ENCODE measurements at regions not wholly inside any gene's neighbourhood (a gene's known extent, or its start where the extent isn't known, plus 50 kb on each side); places are given as distances from the start of the nearest gene placed in this dataset.
"Not testable (repeated sequence)": the region's sequence is repeated elsewhere in the genome, so short reads cannot be mapped to it uniquely, and the experiment has no call there.

DNA sequence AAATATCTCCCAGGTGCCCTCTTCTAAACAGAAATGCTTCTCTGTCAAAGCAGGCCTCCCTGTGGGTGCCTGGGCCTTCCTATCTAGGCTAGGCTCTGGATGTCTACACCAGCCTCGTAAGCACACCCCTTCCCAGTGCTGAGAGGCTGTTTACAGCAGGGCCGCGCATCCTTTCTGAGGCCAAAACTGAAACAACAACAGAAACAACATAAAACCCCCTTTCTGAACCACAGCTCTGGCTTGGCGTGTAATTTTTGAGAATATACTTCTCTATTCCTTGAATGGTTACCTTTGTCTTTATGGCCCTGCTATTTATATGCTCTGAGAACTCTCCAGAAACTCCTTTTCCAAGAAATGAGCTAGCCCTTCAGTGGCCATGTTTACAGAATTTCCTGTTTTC, 118.4 kb downstream of the BCL2L11 start:
- Mint-ChIP-seq H3K4me3 (no peak overlapping the region), H3K4me1 (ENCODE audit: low read depth) (peaks cover 46% of the 10 kb centered on the region), H3K27me3 (no peaks in the 10 kb centered on the region), H3K9me3 (no peaks in the 10 kb centered on the region), H3K27ac (peak overlapping the region; percentile 84), H3K36me3 (ENCODE audit: low read depth) (no peaks in the 10 kb centered on the region)
- intact Hi-C loops (cut with micrococcal nuclease) = loop anchor here (2.0 kb wide), 1 partner anchor 20 kb away; no protein-coding TSS in a partner anchor

DNA sequence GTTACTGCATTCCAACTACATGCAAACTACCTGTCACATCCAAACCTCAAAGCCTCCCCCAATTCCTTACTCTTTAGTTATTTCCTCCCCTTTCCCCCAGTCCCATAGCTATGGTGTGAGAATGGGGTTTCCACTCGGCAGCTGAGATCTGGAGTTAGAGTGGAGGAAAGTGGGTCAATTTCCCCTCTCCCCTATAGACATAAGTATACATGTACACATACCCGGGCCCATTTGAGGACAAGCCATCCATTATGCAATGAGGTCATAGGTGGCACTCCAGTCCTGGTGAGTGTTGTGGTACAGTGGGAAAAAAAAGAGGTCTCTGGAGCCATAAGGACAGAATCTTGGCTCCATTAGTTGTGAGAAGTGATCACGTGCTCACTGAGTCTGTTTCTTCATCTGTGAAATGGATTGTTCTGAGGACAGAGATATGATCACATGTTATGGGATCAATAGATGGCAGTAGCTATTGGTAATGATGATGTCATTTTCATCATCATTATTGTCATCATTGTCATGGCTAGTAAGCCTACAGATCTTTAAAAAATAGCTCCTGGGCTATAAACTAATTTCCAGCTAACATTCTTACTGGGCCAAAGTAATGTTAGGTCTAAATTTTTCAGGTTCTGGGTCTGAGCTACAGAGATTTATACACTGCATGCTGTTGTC, 119.0 kb downstream of the BCL2L11 start:
- H3K4me3 Mint-ChIP-seq = no peak overlapping the region

DNA sequence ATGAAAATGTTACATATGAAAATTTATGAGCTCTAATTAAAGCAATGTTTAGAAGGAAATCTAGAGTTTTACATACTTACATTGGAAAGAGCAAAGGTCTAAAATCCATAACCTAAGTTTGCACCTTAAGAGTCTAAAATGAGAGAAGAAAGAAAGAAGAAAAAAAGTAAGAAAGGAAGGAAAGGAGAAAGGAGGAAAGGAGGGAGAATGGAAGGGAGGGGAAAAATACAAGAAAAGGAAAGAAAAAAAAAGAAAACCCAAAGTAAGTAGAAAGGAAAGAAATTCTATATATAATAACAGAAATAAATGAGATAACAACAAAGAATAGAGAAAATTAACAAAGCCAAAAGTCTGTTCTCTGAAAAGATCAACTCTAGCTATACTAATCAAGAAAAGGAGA, 122.6 kb downstream of the BCL2L11 start:
- H3K9me3 Mint-ChIP-seq = no peaks in the 10 kb centered on the region
- H3K27me3 Mint-ChIP-seq = no peaks in the 10 kb centered on the region
- peaks cover 8% of the 10 kb centered on the region for H3K36me3 Mint-ChIP-seq (ENCODE audit: low read depth)
- peaks cover 22% of the 10 kb centered on the region for H3K4me1 Mint-ChIP-seq (ENCODE audit: low read depth)
- intact Hi-C loops (cut with micrococcal nuclease) = no loop called here
- H3K27ac Mint-ChIP-seq = no peak overlapping the region
- H3K4me3 Mint-ChIP-seq = no peak overlapping the region

More for the DNA sequence above, 119.0 kb downstream of the BCL2L11 start:
- intact Hi-C loops (cut with micrococcal nuclease) = loop anchor here (2.0 kb wide), 1 partner anchor 21 kb away; no protein-coding TSS in a partner anchor
- H3K36me3 Mint-ChIP-seq (ENCODE audit: low read depth) = no peaks in the 10 kb centered on the region
- H3K4me1 Mint-ChIP-seq (ENCODE audit: low read depth) = peaks cover 44% of the 10 kb centered on the region
- no peaks in the 10 kb centered on the region for H3K27me3 Mint-ChIP-seq
- H3K27ac Mint-ChIP-seq = peak overlapping the region; percentile 84
- no peaks in the 10 kb centered on the region for H3K9me3 Mint-ChIP-seq

GRCh38 chr2:111244864-111245263, 124.2 kb downstream of the BCL2L11 start:
- intact Hi-C loops (cut with micrococcal nuclease) = no loop called here
- Mint-ChIP-seq H3K27ac (no peak overlapping the region), H3K27me3 (no peaks in the 10 kb centered on the region), H3K4me1 (ENCODE audit: low read depth) (peaks cover 6% of the 10 kb centered on the region), H3K4me3 (no peak overlapping the region), H3K36me3 (ENCODE audit: low read depth) (peaks cover 8% of the 10 kb centered on the region), H3K9me3 (no peaks in the 10 kb centered on the region)

GRCh38 chr2:111246620-111247061, 125.9 kb downstream of the BCL2L11 start:
- Mint-ChIP-seq H3K4me1 (ENCODE audit: low read depth) (no peaks in the 10 kb centered on the region), H3K9me3 (no peaks in the 10 kb centered on the region), H3K27me3 (no peaks in the 10 kb centered on the region), H3K36me3 (ENCODE audit: low read depth) (peaks cover 8% of the 10 kb centered on the region), H3K27ac (no peak overlapping the region), H3K4me3 (no peak overlapping the region)
- intact Hi-C loops (cut with micrococcal nuclease) = no loop called here

DNA sequence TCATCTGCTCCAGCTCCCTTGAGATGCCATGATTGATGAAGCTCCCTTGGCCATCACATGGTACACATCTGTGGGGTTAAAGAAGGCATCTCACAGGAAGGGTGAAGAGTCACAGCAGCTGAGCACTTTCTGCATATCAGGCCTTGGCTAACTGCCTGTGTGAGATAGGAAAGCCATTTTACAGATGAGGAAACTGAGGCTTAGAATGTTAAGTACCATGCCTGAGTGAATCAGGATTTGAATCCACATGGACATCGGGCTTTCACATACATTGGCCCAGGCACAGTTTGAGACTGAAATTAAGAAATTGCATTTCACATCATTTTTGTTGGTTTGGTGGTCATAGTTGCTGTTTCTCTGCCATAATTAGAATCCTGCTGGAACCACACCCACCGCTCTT, 126.8 kb downstream of the BCL2L11 start:
- Mint-ChIP-seq H3K27me3 (no peaks in the 10 kb centered on the region), H3K4me3 (no peak overlapping the region), H3K36me3 (ENCODE audit: low read depth) (peaks cover 8% of the 10 kb centered on the region), H3K4me1 (ENCODE audit: low read depth) (no peaks in the 10 kb centered on the region), H3K9me3 (peaks cover 8% of the 10 kb centered on the region), H3K27ac (no peak overlapping the region)
- intact Hi-C loops (cut with micrococcal nuclease) = no loop called here

DNA sequence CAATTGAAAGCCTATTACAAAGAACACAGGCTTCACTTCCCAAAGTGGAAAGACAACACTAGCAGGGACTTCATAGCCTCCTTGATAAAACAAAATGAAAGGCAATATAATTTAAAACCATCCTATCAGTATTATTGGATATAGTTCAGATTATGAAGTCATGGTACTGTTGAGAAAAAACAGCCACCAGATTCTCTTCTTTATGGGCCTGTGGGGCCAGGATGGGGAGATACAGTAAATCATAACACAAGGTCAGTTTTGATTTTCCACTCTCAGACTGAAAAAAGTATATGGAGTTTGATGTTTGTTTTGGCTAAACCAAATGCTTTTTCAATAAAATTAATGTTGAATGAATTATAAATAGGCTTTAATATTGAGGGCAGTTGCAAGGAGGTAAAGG, 129.1 kb downstream of the BCL2L11 start:
- Mint-ChIP-seq H3K27me3 (no peaks in the 10 kb centered on the region), H3K9me3 (peaks cover 12% of the 10 kb centered on the region), H3K36me3 (ENCODE audit: low read depth) (peaks cover 8% of the 10 kb centered on the region), H3K27ac (no peak overlapping the region), H3K4me3 (no peak overlapping the region), H3K4me1 (ENCODE audit: low read depth) (no peaks in the 10 kb centered on the region)
- intact Hi-C loops (cut with micrococcal nuclease) = no loop called here

- intact Hi-C loops (cut with micrococcal nuclease) = no loop called here
- no peaks in the 10 kb centered on the region for H3K27me3 Mint-ChIP-seq
- H3K9me3 Mint-ChIP-seq = peaks cover 12% of the 10 kb centered on the region
- no peak overlapping the region for H3K4me3 Mint-ChIP-seq
- H3K36me3 Mint-ChIP-seq (ENCODE audit: low read depth) = peaks cover 8% of the 10 kb centered on the region
- no peaks in the 10 kb centered on the region for H3K4me1 Mint-ChIP-seq (ENCODE audit: low read depth)
- H3K27ac Mint-ChIP-seq = no peak overlapping the region
Measured at GRCh38 chr2:111250448-111251030, 129.8 kb downstream of the BCL2L11 start.

DNA sequence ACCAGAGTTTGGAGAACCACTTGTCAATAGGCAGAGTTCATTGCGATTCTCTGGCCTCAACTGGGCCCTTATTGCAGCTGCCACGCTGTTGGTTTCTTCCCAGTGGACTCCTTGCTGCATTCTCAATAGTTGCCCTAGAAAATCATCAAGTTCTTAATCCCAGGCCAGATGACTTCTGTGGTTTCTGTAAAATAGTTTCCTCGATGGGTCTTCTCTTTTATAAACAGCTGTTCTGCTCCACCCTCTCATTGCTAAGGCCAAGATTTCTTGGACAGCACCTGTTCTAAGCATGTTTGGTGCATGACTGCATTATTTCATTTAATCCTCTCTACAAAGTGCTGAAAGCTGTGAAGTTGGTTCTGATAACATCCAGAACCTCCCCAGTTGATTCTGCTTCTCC, 131.0 kb downstream of the BCL2L11 start:
- H3K27me3 Mint-ChIP-seq = no peaks in the 10 kb centered on the region
- H3K4me1 Mint-ChIP-seq (ENCODE audit: low read depth) = no peaks in the 10 kb centered on the region
- peaks cover 8% of the 10 kb centered on the region for H3K36me3 Mint-ChIP-seq (ENCODE audit: low read depth)
- H3K27ac Mint-ChIP-seq = no peak overlapping the region
- H3K4me3 Mint-ChIP-seq = no peak overlapping the region
- intact Hi-C loops (cut with micrococcal nuclease) = no loop called here
- H3K9me3 Mint-ChIP-seq = peaks cover 12% of the 10 kb centered on the region

GRCh38 chr2:111252436-111252835, 131.7 kb downstream of the BCL2L11 start:
- H3K4me3 Mint-ChIP-seq = no peak overlapping the region
- H3K27me3 Mint-ChIP-seq = no peaks in the 10 kb centered on the region
- no peak overlapping the region for H3K27ac Mint-ChIP-seq
- intact Hi-C loops (cut with micrococcal nuclease) = no loop called here
- H3K4me1 Mint-ChIP-seq (ENCODE audit: low read depth) = no peaks in the 10 kb centered on the region
- peaks cover 12% of the 10 kb centered on the region for H3K9me3 Mint-ChIP-seq
- H3K36me3 Mint-ChIP-seq (ENCODE audit: low read depth) = peaks cover 1% of the 10 kb centered on the region

GRCh38 chr2:111254916-111255315, 134.2 kb downstream of the BCL2L11 start:
- H3K9me3 Mint-ChIP-seq = peaks cover 12% of the 10 kb centered on the region
- H3K27ac Mint-ChIP-seq; H3K4me3 Mint-ChIP-seq; intact Hi-C loops (cut with micrococcal nuclease); H3K36me3 Mint-ChIP-seq (ENCODE audit: low read depth); H3K4me1 Mint-ChIP-seq (ENCODE audit: low read depth); H3K27me3 Mint-ChIP-seq: not testable (repeated sequence)

DNA sequence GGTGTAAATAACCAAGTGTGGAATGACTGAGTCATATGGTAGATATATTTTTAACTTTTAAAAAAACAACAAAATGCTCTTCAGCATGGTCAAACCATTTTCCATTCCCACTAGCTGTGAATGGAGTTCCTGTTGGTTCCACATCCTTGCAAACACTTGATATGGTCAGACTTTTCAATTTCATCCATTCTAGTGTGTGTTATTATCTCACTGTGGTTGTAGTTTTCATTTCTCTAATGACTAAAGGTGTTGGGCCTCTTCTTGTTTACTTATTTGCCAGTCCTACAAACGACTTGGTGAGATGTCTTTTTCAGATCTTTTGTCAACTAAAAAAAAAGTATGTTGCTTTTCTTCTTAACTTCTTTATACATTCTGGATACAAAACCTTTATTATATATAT, 135.9 kb downstream of the BCL2L11 start:
- H3K9me3 Mint-ChIP-seq = peaks cover 12% of the 10 kb centered on the region
- intact Hi-C loops (cut with micrococcal nuclease) = not testable (repeated sequence)

DNA sequence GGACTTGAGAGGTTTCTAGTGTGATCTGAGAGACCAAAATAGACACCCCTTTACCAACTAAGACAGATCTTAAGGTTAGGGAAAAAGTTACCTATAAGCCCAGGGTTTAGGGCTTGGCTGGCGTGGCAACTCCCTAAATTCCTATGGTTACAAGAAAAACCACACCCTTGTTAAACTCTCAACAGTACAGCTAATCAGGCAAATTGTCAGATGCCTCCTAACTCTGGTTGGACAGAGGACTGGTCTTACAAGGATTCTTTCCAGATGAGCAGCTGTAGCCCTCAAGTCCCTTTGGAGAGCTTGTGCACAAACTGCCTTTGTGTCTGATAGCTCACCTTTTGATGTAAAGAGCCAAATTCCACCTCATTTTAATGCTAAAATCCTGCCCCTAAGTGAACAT, 136.9 kb downstream of the BCL2L11 start:
- H3K4me3 Mint-ChIP-seq; H3K4me1 Mint-ChIP-seq (ENCODE audit: low read depth); H3K27me3 Mint-ChIP-seq; H3K27ac Mint-ChIP-seq; H3K9me3 Mint-ChIP-seq; intact Hi-C loops (cut with micrococcal nuclease); H3K36me3 Mint-ChIP-seq (ENCODE audit: low read depth): not testable (repeated sequence)

More for the DNA sequence above, 135.9 kb downstream of the BCL2L11 start:
- H3K4me1 Mint-ChIP-seq (ENCODE audit: low read depth); H3K27ac Mint-ChIP-seq; H3K27me3 Mint-ChIP-seq; H3K4me3 Mint-ChIP-seq; H3K36me3 Mint-ChIP-seq (ENCODE audit: low read depth): not testable (repeated sequence)

DNA sequence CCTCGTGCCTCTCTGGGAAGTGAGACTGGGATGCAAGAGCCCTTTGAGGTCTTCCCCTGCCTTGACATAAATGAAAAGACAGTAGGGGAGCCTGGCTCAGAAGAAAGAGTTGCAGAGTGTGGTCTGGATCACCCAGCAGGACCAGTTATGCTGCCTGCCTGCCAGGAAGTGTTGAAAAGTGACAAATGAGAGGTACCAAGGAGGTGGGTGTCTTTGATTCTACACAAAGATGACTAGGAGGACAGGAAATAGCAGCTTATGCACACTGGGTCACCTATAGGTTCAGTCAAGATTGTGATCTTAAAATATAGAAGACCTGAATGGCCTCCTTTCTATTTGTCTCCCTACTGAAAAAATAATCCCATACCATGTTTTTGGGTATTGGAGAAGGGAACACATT, 137.6 kb downstream of the BCL2L11 start:
- intact Hi-C loops (cut with micrococcal nuclease); H3K4me1 Mint-ChIP-seq (ENCODE audit: low read depth); H3K27me3 Mint-ChIP-seq; H3K36me3 Mint-ChIP-seq (ENCODE audit: low read depth); H3K4me3 Mint-ChIP-seq; H3K9me3 Mint-ChIP-seq; H3K27ac Mint-ChIP-seq: not testable (repeated sequence)
